HG03342 (cell line): ENCODE measurements at regions not wholly inside any gene's neighbourhood (a gene's known extent, or its start where the extent isn't known, plus 50 kb on each side); places are given as distances from the start of the nearest gene placed in this dataset.
A peak's percentile ranks its signal among the peaks of the same experiment; 100 is the strongest.
"Not testable (repeated sequence)": the region's sequence is repeated elsewhere in the genome, so short reads cannot be mapped to it uniquely, and the experiment has no call there.

Source experiments
- ATAC-seq: cut with Tn5 transposase; IDR thresholded peaks from one replicate; pipeline ENCODE4 v1.9.1; 2021; ENCODE audit warnings: mild to moderate bottlenecking, moderate library complexity; ENCODE audit not compliant: unreplicated experiment

- ATAC-seq, result no peak
Observed at GRCh38 chr2:228600265-228600664, 418.8 kb upstream of the SPHKAP start.

DNA sequence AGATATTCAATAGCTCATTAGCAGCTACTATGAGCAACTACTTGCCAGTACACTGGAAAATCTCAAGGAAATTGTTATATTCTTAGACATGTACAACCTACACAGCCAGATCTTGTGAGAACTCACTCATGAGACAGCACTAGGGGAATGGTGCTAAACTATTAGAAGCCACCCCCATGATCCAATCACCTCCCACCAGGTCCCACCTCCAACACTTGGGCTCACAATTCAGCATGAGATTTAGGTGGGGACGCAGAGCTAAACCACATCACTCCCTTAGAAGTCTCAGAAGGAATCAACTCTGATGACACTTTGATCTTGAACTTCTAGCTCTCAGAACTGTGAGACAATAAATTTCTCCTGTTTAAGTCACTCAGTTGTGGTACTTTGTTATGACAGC is 418.3 kb upstream of the SPHKAP start:
- ATAC-seq, result no peak

- ATAC-seq, result peak; percentile 49
Observed at GRCh38 chr2:228599297-228599696, 417.8 kb upstream of the SPHKAP start.

- no peak for ATAC-seq
Observed at GRCh38 chr2:228597032-228597431, 415.5 kb upstream of the SPHKAP start.

- ATAC-seq, result no peak
Observed at GRCh38 chr2:228594012-228594411, 412.5 kb upstream of the SPHKAP start.

GRCh38 chr2:228592925-228593324 is 411.4 kb upstream of the SPHKAP start:
- ATAC-seq, result no peak

DNA sequence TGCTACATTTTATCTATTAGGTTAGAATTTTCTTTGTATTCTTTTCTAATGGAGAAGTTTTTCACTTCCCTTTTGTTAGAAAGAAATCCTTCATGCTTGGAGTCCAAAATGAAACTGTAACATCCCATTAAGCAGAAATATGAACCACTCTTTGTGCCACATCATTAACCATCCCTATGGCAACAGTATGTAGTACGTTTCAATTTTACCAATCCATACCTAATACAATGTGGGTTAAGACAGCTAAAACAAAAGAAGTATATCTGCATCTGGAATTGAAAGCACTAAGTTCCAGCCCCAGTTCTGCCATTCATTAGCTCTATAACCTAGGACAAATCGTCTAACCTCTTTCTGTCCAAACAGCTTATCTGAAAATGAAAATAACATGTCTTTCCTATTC is 409.2 kb upstream of the SPHKAP start:
- peak; percentile 100 for ATAC-seq

GRCh38 chr2:228589115-228589514 is 407.6 kb upstream of the SPHKAP start:
- ATAC-seq, result no peak

DNA sequence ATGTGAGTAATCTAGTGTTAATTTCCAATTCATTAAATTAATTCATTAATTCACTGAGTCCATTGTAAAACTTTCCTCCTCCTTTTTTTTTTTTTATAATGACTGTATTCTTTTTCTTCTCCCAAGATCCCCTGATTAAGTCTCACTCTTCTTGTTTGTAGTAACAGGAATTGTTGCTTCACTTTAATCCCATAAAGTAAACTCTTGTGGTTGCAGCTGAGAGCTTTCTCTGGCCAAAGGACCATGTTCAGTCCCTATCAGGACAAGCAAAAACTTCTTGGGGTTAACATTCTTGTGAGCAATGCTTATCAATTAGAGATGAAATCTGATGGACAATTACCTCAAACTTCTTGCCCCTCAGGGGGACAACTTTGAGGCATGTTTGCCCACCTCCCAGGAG is 400.2 kb upstream of the SPHKAP start:
- ATAC-seq, result no peak

DNA sequence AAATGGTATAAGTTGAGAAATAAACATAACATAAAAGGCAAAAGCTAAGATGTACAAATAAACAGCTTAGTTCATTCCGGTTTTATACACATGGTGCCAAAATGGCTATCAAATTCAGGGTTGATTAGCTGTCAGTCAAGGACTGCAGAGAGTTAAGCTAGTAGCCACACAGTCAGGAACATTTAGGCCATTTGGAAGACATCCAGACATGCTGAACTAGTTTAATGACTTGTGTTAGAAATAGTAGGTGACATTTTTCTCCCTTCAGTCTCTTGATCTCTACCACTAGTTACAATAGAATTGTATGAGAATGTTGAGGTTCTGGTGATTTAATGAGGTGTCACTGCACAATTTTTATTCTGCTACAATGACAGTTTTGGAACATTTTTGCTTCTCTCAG is 394.4 kb upstream of the SPHKAP start:
- ATAC-seq, result no peak

- not testable (repeated sequence) for ATAC-seq
Observed at GRCh38 chr2:228568275-228568674, 386.8 kb upstream of the SPHKAP start.

GRCh38 chr2:228561816-228562215 is 380.3 kb upstream of the SPHKAP start:
- ATAC-seq, result no peak

DNA sequence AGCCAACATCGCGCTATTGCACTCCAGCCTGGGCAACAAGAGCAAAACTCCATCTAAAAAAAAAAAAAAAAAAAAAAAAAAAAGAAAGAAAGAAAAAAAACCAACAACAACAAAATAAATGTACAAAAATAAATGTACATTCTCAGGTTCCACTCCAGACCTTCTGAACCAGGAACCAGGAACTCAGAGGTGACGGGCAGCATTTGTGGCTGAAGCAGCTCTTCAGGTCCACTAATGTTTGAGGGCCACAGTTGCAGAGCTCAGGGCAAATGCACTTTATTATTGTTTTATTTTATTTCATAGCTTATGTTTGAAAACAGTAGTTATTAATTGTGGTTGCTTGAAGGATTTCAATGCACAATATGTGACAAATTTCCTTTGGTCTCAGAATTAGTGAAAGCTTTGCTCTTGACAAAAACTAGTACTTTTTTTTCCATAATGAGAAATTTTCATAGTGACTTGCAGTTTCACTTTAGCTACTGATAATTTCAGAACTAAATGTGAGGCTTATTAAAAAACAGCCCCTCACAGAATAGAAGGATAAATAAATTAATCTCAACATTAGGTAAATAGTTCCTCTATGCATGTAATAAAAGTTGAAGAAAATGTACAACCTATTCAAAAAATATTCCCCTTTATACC is 378.4 kb upstream of the SPHKAP start:
- ATAC-seq, result no peak

DNA sequence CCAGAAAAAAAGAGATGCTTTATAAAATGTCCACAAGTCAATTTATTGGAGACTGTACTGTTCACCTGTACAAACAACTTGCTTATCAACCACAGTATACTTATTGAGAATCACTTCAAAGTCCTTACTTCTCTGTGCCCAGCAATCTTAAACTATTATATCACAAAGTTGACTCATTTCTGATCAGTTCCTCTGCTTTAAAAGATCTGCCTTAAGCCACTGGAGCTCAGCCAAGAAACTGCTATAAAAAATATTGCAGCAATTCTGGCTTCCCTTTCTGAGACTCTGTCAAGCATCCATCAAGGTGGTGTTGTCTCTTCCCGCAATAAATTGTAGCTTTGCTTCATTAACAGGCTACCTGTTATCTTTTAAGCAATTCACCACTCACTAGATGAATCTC is 375.2 kb upstream of the SPHKAP start:
- ATAC-seq, result no peak

DNA sequence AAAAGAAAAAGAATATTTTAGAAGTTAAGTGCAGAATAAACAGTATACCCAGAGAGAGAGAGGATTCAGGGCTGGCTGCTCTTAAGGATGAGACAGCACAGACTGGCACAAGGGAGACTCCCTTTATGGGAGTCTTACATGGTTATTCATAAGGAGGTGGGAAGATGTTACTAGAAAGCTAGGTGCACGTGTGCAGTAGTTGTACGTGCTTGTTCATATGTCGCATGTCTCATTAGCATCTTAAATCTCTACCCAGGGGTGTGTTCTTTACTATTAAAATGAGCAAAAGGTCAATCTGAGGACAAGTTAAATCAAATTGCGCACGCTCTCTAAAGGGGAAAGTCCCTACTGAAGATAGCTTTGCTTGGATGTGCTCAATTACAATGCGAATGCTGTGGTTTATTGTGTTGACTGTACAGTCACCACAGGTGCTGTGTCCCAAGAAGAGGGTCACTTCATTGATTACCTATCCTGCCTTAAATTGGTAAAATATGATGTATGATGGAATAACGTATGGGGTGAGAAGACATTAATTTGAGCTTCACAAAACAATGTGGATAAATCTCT is 368.0 kb upstream of the SPHKAP start:
- no peak for ATAC-seq

DNA sequence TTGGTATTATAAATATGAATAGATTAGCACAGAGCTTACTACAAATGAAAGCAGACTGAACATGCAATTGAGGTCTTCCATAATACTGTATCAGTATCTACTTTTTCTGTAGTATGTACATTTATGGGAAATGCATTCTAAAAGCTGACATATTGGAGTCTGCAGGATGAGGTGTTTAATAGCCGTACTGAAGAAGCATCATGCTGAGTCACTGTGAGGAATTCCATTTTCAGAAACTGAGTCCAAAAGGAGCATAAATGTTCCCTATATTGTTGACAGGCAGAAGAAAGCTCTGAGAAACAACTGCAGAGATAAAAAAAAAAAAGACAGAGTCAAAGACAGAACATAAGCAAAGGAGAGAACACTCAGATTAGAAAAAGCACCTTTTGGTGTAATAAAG is 366.7 kb upstream of the SPHKAP start:
- no peak for ATAC-seq

DNA sequence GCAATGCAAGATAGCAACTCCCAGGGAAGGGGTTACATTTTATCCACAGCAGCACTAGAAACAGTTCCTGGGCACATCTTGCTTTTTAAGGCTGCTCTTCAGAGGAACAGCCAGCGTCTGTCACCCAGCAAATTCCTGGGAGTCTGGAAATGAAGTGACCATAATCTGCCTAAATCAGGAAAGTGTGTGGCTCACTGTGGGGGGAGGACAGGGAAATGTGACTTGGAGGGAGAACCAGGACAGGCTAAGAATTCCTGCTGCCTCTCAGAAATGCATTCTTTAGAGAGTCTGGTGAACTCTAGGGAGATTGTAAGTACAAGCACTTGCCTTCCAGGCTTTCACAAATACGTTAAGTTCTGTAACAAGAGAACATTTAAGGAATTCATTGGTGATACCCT is 364.3 kb upstream of the SPHKAP start:
- ATAC-seq, result no peak

DNA sequence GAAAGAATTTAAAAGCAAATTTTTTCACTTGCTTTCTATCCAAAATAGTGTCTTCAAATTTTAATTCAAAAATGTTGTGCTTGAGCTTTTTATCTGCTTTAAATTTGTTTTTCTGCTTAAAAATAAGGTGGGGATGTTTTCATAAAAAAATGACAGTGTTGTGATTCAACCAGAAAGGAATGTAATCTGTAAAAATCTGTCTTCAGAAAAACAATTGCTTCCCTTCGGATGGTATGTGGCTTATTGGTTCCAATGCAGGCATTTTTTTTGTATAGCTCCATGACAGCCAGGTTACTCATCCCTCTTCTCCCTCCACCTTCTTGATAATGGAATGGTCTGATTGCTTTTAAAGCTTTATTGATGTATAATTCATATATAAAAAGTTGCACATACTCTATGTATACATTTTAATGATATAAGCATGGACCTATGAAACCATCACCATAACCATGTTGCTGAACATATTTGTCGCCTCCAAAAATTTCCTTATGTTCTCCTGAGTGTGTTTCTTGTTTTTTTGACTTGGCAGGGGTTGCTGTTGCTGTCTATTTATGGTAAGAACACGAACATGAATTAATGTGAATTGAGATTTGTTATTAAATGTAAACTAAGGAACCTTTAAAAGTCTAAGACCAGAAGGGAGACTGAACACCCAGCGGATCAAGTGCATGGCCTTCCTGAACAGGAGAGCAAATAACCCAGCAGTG is 363.7 kb upstream of the SPHKAP start:
- ATAC-seq, result no peak

DNA sequence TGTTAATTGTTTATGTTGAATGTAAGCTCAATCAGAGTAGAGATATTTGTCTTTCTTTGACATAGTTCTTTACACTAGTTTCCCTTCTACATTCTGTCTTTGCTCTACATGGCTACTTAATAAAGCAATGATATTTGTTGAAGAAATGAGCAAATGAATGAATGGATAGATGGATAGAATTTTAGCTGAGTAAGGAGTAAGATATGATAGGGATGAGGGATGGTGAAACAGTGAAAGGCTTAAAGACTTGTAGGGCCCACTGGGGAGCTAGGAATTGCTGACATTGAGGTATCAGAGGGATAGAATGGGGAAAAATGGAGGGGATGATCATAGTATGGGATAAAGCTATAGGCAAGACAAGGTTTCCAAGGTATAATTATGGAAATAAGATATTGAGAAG is 361.6 kb upstream of the SPHKAP start:
- no peak for ATAC-seq

GRCh38 chr2:228542277-228542676 is 360.8 kb upstream of the SPHKAP start:
- no peak for ATAC-seq

- ATAC-seq, result no peak
Observed at GRCh38 chr2:228541789-228542188, 360.3 kb upstream of the SPHKAP start.

GRCh38 chr2:228540976-228541375 is 359.5 kb upstream of the SPHKAP start:
- ATAC-seq, result no peak
